ENCODE measurements at regions not wholly inside any gene's neighbourhood (a gene's known extent, or its start where the extent isn't known, plus 50 kb on each side); places are given as distances from the start of the nearest gene placed in this dataset.

DNA sequence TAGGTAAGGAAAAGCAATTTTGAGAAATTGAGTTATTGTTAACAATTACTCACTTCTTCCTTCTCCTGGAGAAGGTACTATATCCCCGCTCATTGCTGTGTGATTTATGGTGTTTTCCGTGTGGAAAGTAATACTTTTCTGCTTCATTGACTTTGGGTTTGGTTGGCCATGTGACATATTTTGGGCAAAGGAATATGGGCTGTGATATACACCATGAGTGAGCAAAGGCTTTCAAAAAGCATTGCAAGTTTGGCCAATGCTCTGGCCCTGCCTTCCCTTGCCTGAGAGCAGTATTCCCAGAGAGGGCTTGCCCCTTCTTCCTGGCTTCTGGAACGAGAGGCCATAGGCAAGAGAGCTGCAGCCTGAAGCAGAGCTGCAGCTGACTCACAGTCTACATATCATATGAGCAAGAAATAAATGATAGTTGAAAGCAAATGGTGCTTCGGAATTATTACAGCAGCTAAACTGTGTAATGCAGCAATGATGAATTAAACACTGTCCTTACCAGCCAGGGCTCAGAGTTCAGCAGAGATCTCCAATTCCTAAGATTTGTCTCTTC lies 216.8 kb upstream of the CD96 start:
- Mint-ChIP-seq H3K36me3 (ENCODE audit: insufficient read depth, unreplicated experiment) (no peaks in the 10 kb centered on the region), H3K4me3 (ENCODE audit: unreplicated experiment) (no peak overlapping the region), H3K9me3 (ENCODE audit: unreplicated experiment) (peaks cover under 1% of the 10 kb centered on the region), H3K27ac (ENCODE audit: unreplicated experiment) (no peak overlapping the region), H3K27me3 (ENCODE audit: insufficient read depth, unreplicated experiment) (no peaks in the 10 kb centered on the region), H3K4me1 (ENCODE audit: low read depth, unreplicated experiment) (peaks cover 13% of the 10 kb centered on the region)
- Histone ChIP-seq H3K9me3 (no peaks in the 10 kb centered on the region), H3K4me3 (ENCODE audit: low read depth, low read length) (no peak overlapping the region), H3K27me3 (replicated peaks; ENCODE audit: control insufficient read depth, insufficient read depth, low read length) (no peaks in the 10 kb centered on the region), H3K4me1 (peaks cover 8% of the 10 kb centered on the region; the same call in 1 of the 2 replicates), H3K36me3 (ENCODE audit: control insufficient read depth, insufficient read depth, low read length) (no peaks in the 10 kb centered on the region)
- no peak for DNase-seq
- ChIA-PET POLR2A (no interaction called here), CTCF (no interaction called here)
- BruUV-seq (replicated peaks): no TSS peak
- no peak for TF ChIP-seq CTCF (IDR thresholded peaks at IDR 0.05; ENCODE audit: insufficient read depth in 1 of 2, low read depth in 1 of 2, low read length in 1 of 2, severe bottlenecking in 1 of 2, unreplicated experiment in 1 of 2)
- intact Hi-C loops (cut with micrococcal nuclease; ENCODE audit: unreplicated experiment): no loop called here

GRCh38 chr3:111326144-111326995 lies 215.6 kb upstream of the CD96 start:
- ChIA-PET CTCF (no interaction called here), POLR2A (no interaction called here)
- Mint-ChIP-seq H3K4me1 (ENCODE audit: low read depth, unreplicated experiment) (peaks cover 13% of the 10 kb centered on the region), H3K4me3 (ENCODE audit: unreplicated experiment) (no peak overlapping the region), H3K9me3 (ENCODE audit: unreplicated experiment) (no peaks in the 10 kb centered on the region), H3K27me3 (ENCODE audit: insufficient read depth, unreplicated experiment) (no peaks in the 10 kb centered on the region), H3K36me3 (ENCODE audit: insufficient read depth, unreplicated experiment) (no peaks in the 10 kb centered on the region), H3K27ac (ENCODE audit: unreplicated experiment) (no peak overlapping the region)
- intact Hi-C loops (cut with micrococcal nuclease; ENCODE audit: unreplicated experiment): no loop called here
- no peaks in the 10 kb centered on the region for H3K36me3 ChIP-seq (ENCODE audit: control insufficient read depth, insufficient read depth, low read length)
- no peaks in the 10 kb centered on the region for H3K27me3 ChIP-seq (replicated peaks; ENCODE audit: control insufficient read depth, insufficient read depth, low read length)
- no peak for DNase-seq
- no peak overlapping the region for H3K4me3 ChIP-seq (ENCODE audit: low read depth, low read length)
- TF ChIP-seq CTCF (IDR thresholded peaks at IDR 0.05; ENCODE audit: insufficient read depth in 1 of 2, low read depth in 1 of 2, low read length in 1 of 2, severe bottlenecking in 1 of 2, unreplicated experiment in 1 of 2): no peak
- no TSS peak for BruUV-seq (replicated peaks)
- H3K4me1 ChIP-seq: peaks cover 8% of the 10 kb centered on the region
- H3K9me3 ChIP-seq: no peaks in the 10 kb centered on the region

GRCh38 chr3:111331306-111331705 lies 210.7 kb upstream of the CD96 start:
- Histone ChIP-seq H3K36me3 (ENCODE audit: control insufficient read depth, insufficient read depth, low read length) (no peaks in the 10 kb centered on the region), H3K4me1 (peaks cover 10% of the 10 kb centered on the region), H3K27me3 (replicated peaks; ENCODE audit: control insufficient read depth, insufficient read depth, low read length) (no peaks in the 10 kb centered on the region), H3K9me3 (no peaks in the 10 kb centered on the region), H3K4me3 (ENCODE audit: low read depth, low read length) (no peak overlapping the region)
- no peaks in the 10 kb centered on the region for H3K36me3 Mint-ChIP-seq (ENCODE audit: insufficient read depth, unreplicated experiment)
- no peak for TF ChIP-seq CTCF (IDR thresholded peaks at IDR 0.05; ENCODE audit: insufficient read depth in 1 of 2, low read depth in 1 of 2, low read length in 1 of 2, severe bottlenecking in 1 of 2, unreplicated experiment in 1 of 2)
- H3K27ac Mint-ChIP-seq (ENCODE audit: unreplicated experiment): no peak overlapping the region
- no peak overlapping the region for H3K4me3 Mint-ChIP-seq (ENCODE audit: unreplicated experiment)
- intact Hi-C loops (cut with micrococcal nuclease; ENCODE audit: unreplicated experiment): no loop called here
- no peaks in the 10 kb centered on the region for H3K4me1 Mint-ChIP-seq (ENCODE audit: low read depth, unreplicated experiment)
- no peaks in the 10 kb centered on the region for H3K9me3 Mint-ChIP-seq (ENCODE audit: unreplicated experiment)
- POLR2A ChIA-PET: no interaction called here
- BruUV-seq (replicated peaks): no TSS peak
- CTCF ChIA-PET: no interaction called here
- no peak for DNase-seq
- no peaks in the 10 kb centered on the region for H3K27me3 Mint-ChIP-seq (ENCODE audit: insufficient read depth, unreplicated experiment)
